ENCODE measurements at regions not wholly inside any gene's neighbourhood (a gene's known extent, or its start where the extent isn't known, plus 50 kb on each side); places are given as distances from the start of the nearest gene placed in this dataset.

DNA sequence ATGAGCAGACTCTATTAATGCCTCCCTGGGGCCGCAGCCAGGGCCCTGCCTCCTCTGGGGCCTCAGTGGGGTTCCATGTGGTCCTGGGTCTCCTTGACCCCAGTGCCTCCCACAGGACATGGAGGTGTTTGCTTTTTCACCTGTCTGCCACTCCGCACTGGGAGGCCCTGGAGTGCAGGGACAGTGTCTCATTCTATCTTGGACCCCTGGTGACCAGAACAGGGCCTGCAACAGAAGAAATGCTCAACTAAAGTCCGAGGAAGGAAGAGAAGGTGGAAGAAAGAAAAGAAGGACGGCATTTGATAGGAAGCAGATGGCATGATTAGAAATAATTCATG lies 243.2 kb downstream of the CDK5RAP2 start:
- Histone ChIP-seq H3K23ac (ENCODE audit: insufficient read length, low read depth, low read length) (no peak overlapping the region), H2BK20ac (ENCODE audit: low read depth, low read length, poor library complexity, severe bottlenecking) (no peak overlapping the region), H3K4me2 (ENCODE audit: insufficient read depth, insufficient read length, low read length) (no peak overlapping the region), H3K23me2 (ENCODE audit: insufficient read length, low read depth, low read length, poor library complexity, severe bottlenecking) (no peaks in the 10 kb centered on the region), H2BK15ac (ENCODE audit: low read depth, low read length) (no peak overlapping the region), H3K14ac (ENCODE audit: insufficient read depth, low read length) (no peak overlapping the region), H3K18ac (ENCODE audit: insufficient read length, low read depth, low read length) (no peak overlapping the region), H4K5ac (ENCODE audit: insufficient read length, low read depth, low read length) (no peak overlapping the region), H2BK5ac (ENCODE audit: insufficient read length, low read length) (no peak overlapping the region), H3K27me3 (ENCODE audit: insufficient read depth, low read length) (no peaks in the 10 kb centered on the region), H2BK12ac (ENCODE audit: insufficient read length, low read depth, low read length) (no peak overlapping the region), H4K91ac (ENCODE audit: insufficient read length, low read depth, low read length) (no peak overlapping the region), H4K8ac (replicated peaks; ENCODE audit: insufficient read length, low read depth, low read length) (no peak overlapping the region), H2AK5ac (ENCODE audit: insufficient read length, low read length) (no peak overlapping the region), H3T11ph (ENCODE audit: low read length) (no peak overlapping the region), H4K20me1 (ENCODE audit: control insufficient read depth, insufficient read depth, insufficient read length) (no peaks in the 10 kb centered on the region), H3K79me2 (ENCODE audit: insufficient read depth, low read length) (no peaks in the 10 kb centered on the region), H3K27ac (ENCODE audit: insufficient read length, low read depth, low read length) (no peak overlapping the region), H2BK120ac (ENCODE audit: low read depth, low read length, poor library complexity, severe bottlenecking) (no peak overlapping the region), H3K9ac (ENCODE audit: extremely low read depth, insufficient read length, low read length) (no peak overlapping the region), H3K4ac (ENCODE audit: low read depth, low read length) (no peak overlapping the region), H3K9me3 (ENCODE audit: control insufficient read depth, low read depth, low read length) (no peaks in the 10 kb centered on the region), H3K56ac (ENCODE audit: insufficient read length, low read depth, low read length) (no peak overlapping the region), H2AFZ (ENCODE audit: low read length) (no peak overlapping the region), H3K79me1 (ENCODE audit: insufficient read depth, low read depth, low read length, poor library complexity, severe bottlenecking) (no peaks in the 10 kb centered on the region), H3K4me1 (ENCODE audit: insufficient read depth, low read length) (no peaks in the 10 kb centered on the region)
- Mint-ChIP-seq H3K9me3 (no peaks in the 10 kb centered on the region), H3K27me3 (ENCODE audit: low read depth) (no peaks in the 10 kb centered on the region; the same call in 1 of the 2 replicates), H3K36me3 (ENCODE audit: insufficient read depth in 1 of 3, low read depth in 3 of 3) (no peaks in the 10 kb centered on the region; a peak in 2 of 7 replicates), H3K4me3 (no peak overlapping the region), H3K4me1 (peaks cover 0 to 4% of the 10 kb centered on the region in 2 experiments; a peak in 1 of 4 replicates), H3K27ac (no peak overlapping the region)
- WGBS (ENCODE audit: extremely low coverage, insufficient read length, low lambda C conversion rate): no CpG with 5 or more reads among the region's 4 CpGs
- no peak for DNase-seq
- no peak for TF ChIP-seq CTCF (conservative IDR thresholded peaks at IDR 0.05)

Measured in H9 (cell line).